ENCODE measurements at regions not wholly inside any gene's neighbourhood (a gene's known extent, or its start where the extent isn't known, plus 50 kb on each side); places are given as distances from the start of the nearest gene placed in this dataset.
"Not testable (repeated sequence)": the region's sequence is repeated elsewhere in the genome, so short reads cannot be mapped to it uniquely, and the experiment has no call there.

- H3K4me3 ChIP-seq, DNase-seq, H3K36me3 ChIP-seq, H3K27me3 ChIP-seq, H3K9me3 ChIP-seq: not testable (repeated sequence)
These were observed 91.6 kb upstream of the LRPAP1 start for GRCh38 chr4:3623809-3624329.

- Histone ChIP-seq H3K4me3 (no peak overlapping the region), H3K27me3 (no peaks in the 10 kb centered on the region), H3K36me3 (no peaks in the 10 kb centered on the region), H3K9me3 (no peaks in the 10 kb centered on the region)
- DNase-seq, result no peak
These were observed 90.9 kb upstream of the LRPAP1 start for GRCh38 chr4:3623106-3623505.

- peak; percentile 41 for DNase-seq
These were observed 88.1 kb upstream of the LRPAP1 start for GRCh38 chr4:3620365-3620764.

GRCh38 chr4:3619698-3620097 is 87.5 kb upstream of the LRPAP1 start:
- not testable (repeated sequence) for H3K9me3 ChIP-seq, DNase-seq, H3K4me3 ChIP-seq

More at GRCh38 chr4:3620365-3620764, 88.1 kb upstream of the LRPAP1 start:
- H3K27me3 ChIP-seq, H3K4me3 ChIP-seq, H3K9me3 ChIP-seq, H3K36me3 ChIP-seq: not testable (repeated sequence)

GRCh38 chr4:3618341-3618740 is 86.1 kb upstream of the LRPAP1 start:
- not testable (repeated sequence) for DNase-seq, H3K36me3 ChIP-seq, H3K9me3 ChIP-seq, H3K4me3 ChIP-seq, H3K27me3 ChIP-seq

More at GRCh38 chr4:3619698-3620097, 87.5 kb upstream of the LRPAP1 start:
- not testable (repeated sequence) for H3K36me3 ChIP-seq, H3K27me3 ChIP-seq

GRCh38 chr4:3615386-3616286 is 83.4 kb upstream of the LRPAP1 start:
- no peak for DNase-seq
- no peaks in the 10 kb centered on the region for H3K27me3 ChIP-seq
- no peak overlapping the region for H3K4me3 ChIP-seq
- H3K36me3 ChIP-seq, result no peaks in the 10 kb centered on the region
- H3K9me3 ChIP-seq, result no peaks in the 10 kb centered on the region

GRCh38 chr4:3614731-3614980 is 82.4 kb upstream of the LRPAP1 start:
- DNase-seq, result no peak
- H3K27me3 ChIP-seq, result no peaks in the 10 kb centered on the region
- no peaks in the 10 kb centered on the region for H3K36me3 ChIP-seq
- H3K4me3 ChIP-seq, result no peak overlapping the region
- H3K9me3 ChIP-seq, result no peaks in the 10 kb centered on the region

GRCh38 chr4:3613967-3614730 is 81.9 kb upstream of the LRPAP1 start:
- Histone ChIP-seq H3K4me3 (no peak overlapping the region), H3K9me3 (no peaks in the 10 kb centered on the region), H3K36me3 (no peaks in the 10 kb centered on the region), H3K27me3 (no peaks in the 10 kb centered on the region)
- DNase-seq, result peak; percentile 88

GRCh38 chr4:3612934-3613333 is 80.7 kb upstream of the LRPAP1 start:
- Histone ChIP-seq H3K9me3 (no peaks in the 10 kb centered on the region), H3K36me3 (no peaks in the 10 kb centered on the region), H3K27me3 (no peaks in the 10 kb centered on the region), H3K4me3 (no peak overlapping the region)
- no peak for DNase-seq

GRCh38 chr4:3612281-3612680 is 80.1 kb upstream of the LRPAP1 start:
- Histone ChIP-seq H3K4me3 (no peak overlapping the region), H3K27me3 (no peaks in the 10 kb centered on the region), H3K9me3 (no peaks in the 10 kb centered on the region), H3K36me3 (no peaks in the 10 kb centered on the region)
- DNase-seq, result no peak

GRCh38 chr4:3611778-3612177 is 79.6 kb upstream of the LRPAP1 start:
- no peak for DNase-seq
- Histone ChIP-seq H3K27me3 (no peaks in the 10 kb centered on the region), H3K36me3 (no peaks in the 10 kb centered on the region), H3K4me3 (no peak overlapping the region), H3K9me3 (no peaks in the 10 kb centered on the region)

GRCh38 chr4:3610851-3611250 is 78.6 kb upstream of the LRPAP1 start:
- not testable (repeated sequence) for H3K36me3 ChIP-seq, H3K27me3 ChIP-seq, DNase-seq, H3K4me3 ChIP-seq, H3K9me3 ChIP-seq

- DNase-seq, H3K36me3 ChIP-seq, H3K27me3 ChIP-seq, H3K4me3 ChIP-seq, H3K9me3 ChIP-seq: not testable (repeated sequence)
These were observed 77.7 kb upstream of the LRPAP1 start for GRCh38 chr4:3609905-3610304.

- Histone ChIP-seq H3K9me3 (no peaks in the 10 kb centered on the region), H3K36me3 (no peaks in the 10 kb centered on the region), H3K4me3 (no peak overlapping the region), H3K27me3 (no peaks in the 10 kb centered on the region)
- no peak for DNase-seq
These were observed 75.7 kb upstream of the LRPAP1 start for GRCh38 chr4:3607690-3608552.

GRCh38 chr4:3606850-3607249 is 74.6 kb upstream of the LRPAP1 start:
- H3K4me3 ChIP-seq, H3K36me3 ChIP-seq, H3K9me3 ChIP-seq, DNase-seq, H3K27me3 ChIP-seq: not testable (repeated sequence)

GRCh38 chr4:3606271-3606670 is 74.0 kb upstream of the LRPAP1 start:
- not testable (repeated sequence) for H3K4me3 ChIP-seq, DNase-seq, H3K36me3 ChIP-seq, H3K27me3 ChIP-seq, H3K9me3 ChIP-seq

- DNase-seq, result no peak
- Histone ChIP-seq H3K4me3 (no peak overlapping the region), H3K9me3 (no peaks in the 10 kb centered on the region), H3K36me3 (no peaks in the 10 kb centered on the region), H3K27me3 (no peaks in the 10 kb centered on the region)
These were observed 73.3 kb upstream of the LRPAP1 start for GRCh38 chr4:3605491-3605890.
